ENCODE measurements at regions not wholly inside any gene's neighbourhood (a gene's known extent, or its start where the extent isn't known, plus 50 kb on each side); places are given as distances from the start of the nearest gene placed in this dataset.

GRCh38 chr4:14431155-14432134 lies 570.8 kb upstream of the CPEB2 start:
- intact Hi-C loops (cut with DNase I), result no loop called here
- H3K36me3 ChIP-seq, result no peaks in the 10 kb centered on the region
- 18% methylated on average over 3 of the region's 3 CpGs for WGBS (ENCODE audit: insufficient coverage, low coverage, low lambda C conversion rate, missing lambda C conversion rate)
- H3K27me3 ChIP-seq, result no peaks in the 10 kb centered on the region
- DNase-seq (no peak), ATAC-seq (no peak)
- TF ChIP-seq CTCF (IDR thresholded peaks at IDR 0.05) (no peak), POLR2A (IDR thresholded peaks at IDR 0.05) (no peak)
- H3K4me1 ChIP-seq, result no peaks in the 10 kb centered on the region
- no peak overlapping the region for H3K27ac ChIP-seq
- no peaks in the 10 kb centered on the region for H3K9me3 ChIP-seq
- H3K4me3 ChIP-seq, result no peak overlapping the region

GRCh38 chr4:14434483-14434882 lies 567.8 kb upstream of the CPEB2 start:
- WGBS (ENCODE audit: insufficient coverage, low coverage, low lambda C conversion rate, missing lambda C conversion rate), result 20% methylated on average over 2 of the region's 2 CpGs

GRCh38 chr4:14434916-14435315 lies 567.4 kb upstream of the CPEB2 start:
- TF ChIP-seq CTCF (IDR thresholded peaks at IDR 0.05), result no peak
- TF ChIP-seq POLR2A (IDR thresholded peaks at IDR 0.05), result no peak
- no peaks in the 10 kb centered on the region for H3K9me3 ChIP-seq
- no peak overlapping the region for H3K4me3 ChIP-seq
- H3K27ac ChIP-seq, result no peak overlapping the region
- DNase-seq, result no peak
- 56% methylated on average over 2 of the region's 3 CpGs for WGBS (ENCODE audit: insufficient coverage, low coverage, low lambda C conversion rate, missing lambda C conversion rate)
- no peak for ATAC-seq
- H3K27me3 ChIP-seq, result no peaks in the 10 kb centered on the region
- intact Hi-C loops (cut with DNase I), result no loop called here
- no peaks in the 10 kb centered on the region for H3K4me1 ChIP-seq
- no peaks in the 10 kb centered on the region for H3K36me3 ChIP-seq

More at GRCh38 chr4:14434483-14434882, 567.8 kb upstream of the CPEB2 start:
- no peak for DNase-seq
- TF ChIP-seq POLR2A (IDR thresholded peaks at IDR 0.05) (no peak), CTCF (IDR thresholded peaks at IDR 0.05) (no peak)
- ATAC-seq, result no peak
- Histone ChIP-seq H3K27me3 (no peaks in the 10 kb centered on the region), H3K9me3 (no peaks in the 10 kb centered on the region), H3K36me3 (no peaks in the 10 kb centered on the region), H3K4me1 (no peaks in the 10 kb centered on the region), H3K4me3 (no peak overlapping the region), H3K27ac (no peak overlapping the region)
- intact Hi-C loops (cut with DNase I), result no loop called here

GRCh38 chr4:14441561-14441960 lies 560.7 kb upstream of the CPEB2 start:
- DNase-seq (no peak), ATAC-seq (no peak)
- Histone ChIP-seq H3K27ac (no peak overlapping the region), H3K9me3 (no peaks in the 10 kb centered on the region), H3K4me1 (no peaks in the 10 kb centered on the region), H3K27me3 (no peaks in the 10 kb centered on the region), H3K4me3 (no peak overlapping the region), H3K36me3 (no peaks in the 10 kb centered on the region)
- intact Hi-C loops (cut with DNase I), result no loop called here
- 0% methylated on average over 1 of the region's 3 CpGs for whole genome bisulfite sequencing (ENCODE audit: insufficient coverage, low coverage, low lambda C conversion rate, missing lambda C conversion rate)
- TF ChIP-seq POLR2A (IDR thresholded peaks at IDR 0.05) (no peak), CTCF (IDR thresholded peaks at IDR 0.05) (no peak)
